AML-193 (cell line): ENCODE measurements at regions not wholly inside any gene's neighbourhood (a gene's known extent, or its start where the extent isn't known, plus 50 kb on each side); places are given as distances from the start of the nearest gene placed in this dataset.
"Not testable (repeated sequence)": the region's sequence is repeated elsewhere in the genome, so short reads cannot be mapped to it uniquely, and the experiment has no call there.

Source experiments
- DNase-seq, 2 experiments: peaks; one replicate each; lab custom pipeline; 2025; lab: John Stamatoyannopoulos, UW

- no peak for DNase-seq
Observed at GRCh38 chr22:45061332-45061731, 51.5 kb upstream of the PHF21B start.

GRCh38 chr22:45064313-45065278, 54.8 kb upstream of the PHF21B start:
- DNase-seq, result no peak

- DNase-seq, result no peak
Observed at GRCh38 chr22:45065726-45066125, 55.9 kb upstream of the PHF21B start.

- DNase-seq, result no peak
Observed at GRCh38 chr22:45067731-45068130, 57.9 kb upstream of the PHF21B start.

GRCh38 chr22:45069925-45070324, 60.1 kb upstream of the PHF21B start:
- no peak for DNase-seq

GRCh38 chr22:45071618-45072017, 61.8 kb upstream of the PHF21B start:
- no peak for DNase-seq

DNA sequence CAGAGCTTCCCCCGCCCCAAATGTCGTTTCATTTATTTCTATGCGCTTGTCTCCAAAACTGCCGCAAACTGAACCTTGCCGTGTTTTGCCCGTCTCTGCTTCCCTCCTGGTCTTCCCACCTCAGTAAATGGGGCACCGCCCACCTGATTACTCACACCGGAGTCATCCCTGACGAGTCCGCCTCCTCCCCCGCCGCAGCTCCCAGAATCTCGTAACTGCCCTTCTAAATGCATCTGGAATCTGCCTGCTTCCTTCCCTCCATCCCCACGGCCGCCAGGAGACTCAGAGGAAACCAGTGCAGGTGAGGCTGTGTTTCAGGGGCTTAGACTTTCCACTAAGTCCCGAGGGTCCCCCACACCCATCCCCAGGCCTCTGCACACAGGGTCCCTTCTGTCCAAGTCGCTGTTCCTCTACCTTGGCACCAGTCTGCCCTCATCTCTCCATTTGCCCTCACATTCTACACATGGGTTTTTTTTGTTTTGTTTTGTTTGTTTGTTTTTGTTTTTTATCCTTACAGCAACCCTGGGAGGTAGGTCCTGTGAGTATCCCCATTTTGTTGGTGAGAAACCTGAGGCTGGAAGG, 62.6 kb upstream of the PHF21B start:
- DNase-seq, result no peak

- no peak for DNase-seq
Observed at GRCh38 chr22:45073064-45073463, 63.3 kb upstream of the PHF21B start.

DNA sequence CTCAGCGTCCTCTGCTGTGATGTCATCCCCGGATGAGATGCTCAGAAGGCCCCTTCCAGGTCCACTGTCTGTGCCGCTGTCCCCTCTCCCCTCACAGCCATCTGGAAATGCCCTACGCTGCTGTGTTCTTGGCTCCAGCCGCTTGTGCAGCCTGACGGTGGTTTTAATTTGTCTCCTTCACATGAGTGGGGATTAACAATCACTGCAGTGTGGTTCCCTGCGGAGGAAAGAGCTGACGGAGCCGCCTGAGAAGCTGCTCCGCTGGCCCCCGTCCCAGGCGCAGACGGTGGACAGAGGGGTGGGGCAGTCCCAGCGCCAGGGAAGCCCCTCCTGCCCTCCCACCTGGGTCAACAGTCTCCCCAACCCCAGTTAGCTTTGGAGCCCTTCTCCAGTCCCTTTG, 67.5 kb upstream of the PHF21B start:
- no peak for DNase-seq

- DNase-seq, result no peak
Observed at GRCh38 chr22:45077826-45078334, 68.1 kb upstream of the PHF21B start.

- DNase-seq, result no peak
Observed at GRCh38 chr22:45082795-45083194, 73.0 kb upstream of the PHF21B start.

DNA sequence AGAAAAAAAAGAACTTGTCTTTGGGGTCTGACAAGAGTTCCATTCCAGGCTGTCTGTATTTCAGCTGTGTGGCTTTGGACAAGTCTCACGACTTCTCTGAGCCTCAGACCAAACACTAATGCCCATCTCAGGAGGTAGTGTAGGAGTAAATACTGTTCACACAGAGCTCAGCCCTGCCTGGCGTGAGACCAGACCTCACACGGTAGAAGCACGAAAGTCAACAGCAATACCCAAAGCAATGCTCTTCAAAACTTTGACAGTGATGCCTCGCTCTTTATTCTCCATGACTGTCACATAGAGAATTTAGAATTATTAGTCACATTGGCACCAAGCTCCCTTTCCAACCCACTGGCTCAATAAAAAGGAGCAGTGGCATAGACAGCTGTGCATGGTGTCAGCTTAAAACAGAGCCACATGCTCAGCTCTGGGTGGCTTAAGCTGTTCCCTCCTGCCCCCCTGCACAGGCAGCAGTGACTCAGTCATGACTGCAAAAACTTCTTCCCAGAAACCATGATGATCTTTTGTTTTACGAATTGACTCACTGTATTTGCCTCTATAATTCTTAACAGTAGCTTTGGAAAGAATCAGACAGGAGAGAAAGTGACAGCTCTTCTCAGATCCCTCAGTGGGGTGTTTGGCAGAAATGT, 74.0 kb upstream of the PHF21B start:
- DNase-seq, result no peak

DNA sequence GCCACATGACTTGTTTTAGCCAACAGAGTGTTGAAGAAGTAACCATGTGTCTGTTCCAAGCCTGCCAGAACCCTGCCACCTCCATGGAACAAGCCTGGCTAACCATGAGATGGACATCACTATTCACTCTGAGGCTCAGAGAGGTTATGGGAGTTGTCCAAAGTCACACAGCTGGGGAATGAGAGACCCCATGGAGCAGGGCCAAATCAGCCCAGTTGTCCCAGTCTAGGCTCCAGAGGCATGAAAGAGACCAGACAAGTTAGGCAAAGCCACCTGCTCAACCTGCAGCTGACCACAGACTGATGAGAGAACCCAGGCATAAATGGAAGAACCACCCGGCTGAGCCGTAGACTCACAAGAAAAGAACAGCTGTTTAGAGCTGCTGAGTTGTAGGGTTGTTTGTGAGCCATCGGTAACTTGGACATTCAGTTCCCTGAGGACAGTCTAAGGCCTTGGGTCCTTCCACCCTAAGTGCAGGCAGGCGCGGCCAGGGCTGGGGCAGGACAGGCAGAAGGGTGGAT, 74.7 kb upstream of the PHF21B start:
- DNase-seq, result no peak

GRCh38 chr22:45087802-45088201, 75.9 kb upstream of the NUP50 start:
- DNase-seq, result no peak

DNA sequence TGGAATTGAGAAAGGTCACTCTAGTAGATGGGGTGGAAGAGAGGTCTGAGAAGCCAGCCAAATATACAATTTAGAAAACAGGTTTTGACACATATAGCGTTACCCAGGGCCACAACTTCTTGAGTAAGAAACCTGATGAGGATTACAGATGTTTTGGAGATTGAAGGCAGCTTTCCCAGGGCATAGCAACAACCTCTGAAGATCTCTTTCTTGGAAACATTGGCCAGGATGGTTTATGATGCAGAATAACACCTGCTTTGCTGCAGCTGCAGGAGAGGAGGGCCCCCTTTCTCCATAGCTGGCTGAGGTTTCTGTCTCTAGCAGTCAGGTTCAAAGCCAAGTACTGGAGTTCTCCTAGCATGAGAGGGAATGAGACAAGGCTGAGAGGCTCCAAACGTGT, 75.1 kb upstream of the NUP50 start:
- no peak for DNase-seq

GRCh38 chr22:45090497-45090910, 73.2 kb upstream of the NUP50 start:
- no peak for DNase-seq

- no peak for DNase-seq
Observed at GRCh38 chr22:45091254-45091854, 72.4 kb upstream of the NUP50 start.

GRCh38 chr22:45091875-45092274, 71.8 kb upstream of the NUP50 start:
- not testable (repeated sequence) for DNase-seq

DNA sequence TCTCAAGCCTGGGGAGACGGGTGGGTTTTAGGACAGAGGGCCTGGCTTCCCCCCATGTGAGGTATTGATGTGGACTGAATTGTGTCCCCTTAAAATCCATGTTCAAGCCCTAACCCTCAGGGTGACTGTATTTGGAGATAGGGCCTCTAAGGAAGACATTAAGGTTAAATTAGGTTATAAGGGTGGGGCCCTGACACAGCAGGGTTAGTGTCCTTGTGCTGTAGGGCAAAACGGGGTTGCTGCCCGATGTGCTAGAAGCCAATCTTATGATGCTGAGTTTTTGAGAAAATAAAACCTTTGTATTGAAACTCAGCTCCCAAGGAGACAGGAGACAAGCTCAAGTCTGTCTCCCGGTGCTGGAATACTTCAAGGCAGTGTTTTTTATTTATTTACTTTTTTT, 71.1 kb upstream of the NUP50 start:
- no peak for DNase-seq

DNA sequence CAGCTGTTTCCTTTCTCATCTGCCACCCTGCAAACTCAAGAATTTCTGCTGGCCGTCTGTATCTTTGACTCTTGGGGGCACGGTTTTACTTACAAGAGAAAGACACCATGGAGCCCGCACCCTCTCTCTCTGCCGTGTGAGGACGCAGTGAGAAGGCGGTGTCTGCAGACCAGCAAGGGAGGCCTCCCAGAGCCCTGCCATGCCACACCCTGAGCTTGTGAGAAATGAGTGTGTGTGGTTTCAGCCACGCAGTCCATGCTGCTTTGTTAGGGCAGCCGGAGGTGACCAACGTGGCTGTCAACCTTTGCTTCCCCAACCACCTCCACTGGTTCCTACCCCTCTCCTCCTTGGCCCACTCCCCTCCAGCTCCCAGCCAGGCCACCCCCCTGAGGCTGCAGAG, 70.1 kb upstream of the NUP50 start:
- DNase-seq, result no peak

- DNase-seq, result no peak
Observed at GRCh38 chr22:45094081-45094720, 69.5 kb upstream of the NUP50 start.

- no peak for DNase-seq
Observed at GRCh38 chr22:45094825-45095224, 68.9 kb upstream of the NUP50 start.
